Lung (tissue), 11 donors: ENCODE measurements at regions not wholly inside any gene's neighbourhood (a gene's known extent, or its start where the extent isn't known, plus 50 kb on each side); places are given as distances from the start of the nearest gene placed in this dataset.

Experiments used
- ATAC-seq: fragments of 200-7000 bp; cut with Tn5 transposase; one replicate; pipeline ENCODE4 v1.9.1; 2020; ENCODE audit warnings: moderate number of reproducible peaks; ENCODE audit not compliant: insufficient read depth, low FRiP score
- DNase-seq, 3 donors: peaks; one replicate each; pipeline ENCODE4 v3.0.0-alpha.2; 2013 to 2017
- H3K27ac ChIP-seq, 2 donors: one replicate each; pipeline ENCODE4 v1.5.1; 2013; ENCODE audit warnings: mild to moderate bottlenecking in 2 of 2, moderate library complexity in 2 of 2, control low read depth in 1 of 2, inconsistent platforms in 1 of 2, low read depth in 1 of 2, low read length in 1 of 2
- H3K27me3 ChIP-seq, 3 donors: one replicate each; pipeline ENCODE4 v1.5.1; 2013; ENCODE audit warnings: low read length in 2 of 3; ENCODE audit not compliant: control insufficient read depth in 3 of 3, insufficient read depth in 3 of 3
- H3K36me3 ChIP-seq, 4 donors: one replicate each; pipeline ENCODE4 v1.5.1; 2013; ENCODE audit warnings: low read length in 4 of 4, mild to moderate bottlenecking in 1 of 4, moderate library complexity in 1 of 4; ENCODE audit not compliant: control insufficient read depth in 4 of 4, insufficient read depth in 4 of 4
- H3K4me1 ChIP-seq, 5 donors: one replicate each; pipeline ENCODE4 v1.5.1; 2013; ENCODE audit warnings: low read length in 5 of 5, mild to moderate bottlenecking in 2 of 5, moderate library complexity in 1 of 5; ENCODE audit not compliant: control insufficient read depth in 5 of 5, insufficient read depth in 5 of 5
- H3K4me3 ChIP-seq: one replicate; pipeline ENCODE4 v1.5.1; 2013; ENCODE audit warnings: mild to moderate bottlenecking, control low read depth, moderate library complexity
- H3K9ac ChIP-seq, 2 donors: one replicate each; pipeline ENCODE4 v1.5.1; 2013; ENCODE audit warnings: low read length in 2 of 2, control low read depth in 1 of 2; ENCODE audit not compliant: insufficient read depth in 1 of 2
- H3K9me3 ChIP-seq, 4 donors: one replicate each; pipeline ENCODE4 v1.5.1; 2013; ENCODE audit warnings: low read length in 3 of 4, mild to moderate bottlenecking in 1 of 4, moderate library complexity in 1 of 4; ENCODE audit not compliant: control insufficient read depth in 4 of 4, insufficient read depth in 3 of 4
- CTCF ChIP-seq: IDR thresholded peaks from 2 replicates; pipeline ENCODE4 v1.5.1; 2012; ENCODE audit warnings: mild to moderate bottlenecking; ENCODE audit errors: control extremely low read depth, extremely low read depth
- WGBS, 2 donors: extraction: QIAGEN DNeasy Blood & Tissue Kit; methylation state at CpG; one replicate each; pipeline ENCODE4 v1.1.7; 2013; 5-methylcytosine and 5-hydroxymethylcytosine counted together
- donor health status: control.
- donor health status: control.
- donor health status: Bipolar disorder and iron deficiency.
- donor health status: healthy.
- donor health status: DM: yes; HTN: yes; CAD: no.

GRCh38 chr5:38607396-38607795 lies 51.0 kb upstream of the LIFR start:
- Histone ChIP-seq H3K27me3 (no peaks in the 10 kb centered on the region), H3K4me1 (peaks cover 0 to 9% (median 1%) of the 10 kb centered on the region in 5 donors), H3K27ac (no peak overlapping the region), H3K9me3 (no peaks in the 10 kb centered on the region), H3K4me3 (no peak overlapping the region), H3K9ac (no peak overlapping the region), H3K36me3 (no peaks in the 10 kb centered on the region)
- TF ChIP-seq CTCF: no peak
- DNase-seq: peak; percentile 13 to 50 (median 22)
- WGBS, 2 donors: 18 to 26% methylated on average over 3 of the region's 3 CpGs
- peak; percentile 36 for ATAC-seq

- peaks cover 0 to 15% (median 1%) of the 10 kb centered on the region in 5 donors for H3K4me1 ChIP-seq
- no peak for TF ChIP-seq CTCF
- H3K4me3 ChIP-seq: no peak overlapping the region
- peak in 2 of 3 donors; percentile 26 to 71 for DNase-seq
- H3K27ac ChIP-seq: no peak overlapping the region
- H3K9ac ChIP-seq: no peak overlapping the region
- no peaks in the 10 kb centered on the region for H3K27me3 ChIP-seq
- H3K36me3 ChIP-seq: no peaks in the 10 kb centered on the region
- peak; percentile 37 for ATAC-seq
- no peaks in the 10 kb centered on the region for H3K9me3 ChIP-seq
- WGBS, 2 donors: 66 to 76% methylated on average over 5 of the region's 5 CpGs
These were observed 51.6 kb upstream of the LIFR start for GRCh38 chr5:38607930-38608564.

GRCh38 chr5:38608874-38609273 lies 52.4 kb upstream of the LIFR start:
- no peaks in the 10 kb centered on the region for H3K36me3 ChIP-seq
- ATAC-seq (no peak), DNase-seq (no peak)
- H3K9ac ChIP-seq: no peak overlapping the region
- no peaks in the 10 kb centered on the region for H3K9me3 ChIP-seq
- no peak overlapping the region for H3K4me3 ChIP-seq
- no peaks in the 10 kb centered on the region for H3K27me3 ChIP-seq
- no peak overlapping the region for H3K27ac ChIP-seq
- WGBS, 2 donors: 76 to 78% methylated on average over 1 of the region's 1 CpG
- no peak for TF ChIP-seq CTCF
- peaks cover 0 to 24% (median 5%) of the 10 kb centered on the region in 5 donors for H3K4me1 ChIP-seq

- Histone ChIP-seq H3K27me3 (no peaks in the 10 kb centered on the region), H3K9ac (no peak overlapping the region), H3K27ac (no peak overlapping the region), H3K4me3 (no peak overlapping the region), H3K36me3 (no peaks in the 10 kb centered on the region), H3K9me3 (no peaks in the 10 kb centered on the region), H3K4me1 (peaks cover 0 to 43% (median 5%) of the 10 kb centered on the region in 5 donors)
- ATAC-seq: no peak
- TF ChIP-seq CTCF: no peak
- DNase-seq: no peak
These were observed 56.4 kb upstream of the LIFR start for GRCh38 chr5:38612851-38613250.
